DOHH2 (cell line): ENCODE measurements at regions not wholly inside any gene's neighbourhood (a gene's known extent, or its start where the extent isn't known, plus 50 kb on each side); places are given as distances from the start of the nearest gene placed in this dataset.

Source experiments
- H3F3A ChIP-seq: fragments of 200-600 bp; sonication (generic), shearing (Covaris generic); 2 replicates; pipeline ENCODE4 v1.6.0; 2016; ENCODE audit warnings: antibody characterized with exemption, mild to moderate bottlenecking; ENCODE audit not compliant: control insufficient read depth, insufficient read depth
- H3K27ac ChIP-seq: fragments of 200-600 bp; sonication (generic); 2 replicates; pipeline ENCODE4 v1.5.1; 2014; ENCODE audit warnings: low read depth, mild to moderate bottlenecking, low read length, moderate library complexity
- H3K27me3 ChIP-seq: fragments of 200-600 bp; sonication (generic); 2 replicates; pipeline ENCODE4 v1.6.1; 2014; ENCODE audit warnings: mild to moderate bottlenecking, low read length, mixed read lengths; ENCODE audit not compliant: control insufficient read depth
- H3K36me3 ChIP-seq: fragments of 200-600 bp; sonication (generic); 2 replicates; pipeline ENCODE4 v1.6.1; 2014; ENCODE audit warnings: mild to moderate bottlenecking, low read length, moderate library complexity, mixed read lengths; ENCODE audit not compliant: control insufficient read depth
- H3K4me1 ChIP-seq: fragments of 200-600 bp; sonication (generic); 2 replicates; pipeline ENCODE4 v1.6.1; 2014; ENCODE audit warnings: mild to moderate bottlenecking, low read length, mixed read lengths; ENCODE audit not compliant: control insufficient read depth
- H3K4me2 ChIP-seq: fragments of 200-600 bp; sonication (generic); 2 replicates; pipeline ENCODE4 v1.6.0; 2014; ENCODE audit warnings: mild to moderate bottlenecking, low read length, moderate library complexity
- H3K4me3 ChIP-seq: fragments of 200-600 bp; sonication (generic); 2 replicates; pipeline ENCODE4 v1.5.1; 2014; ENCODE audit warnings: mild to moderate bottlenecking, low read length, mixed read lengths
- H3K79me2 ChIP-seq: fragments of 200-600 bp; sonication (generic); 2 replicates; pipeline ENCODE4 v1.6.1; 2014; ENCODE audit warnings: mild to moderate bottlenecking, low read length, mixed read lengths; ENCODE audit not compliant: control insufficient read depth
- H3K9me2 ChIP-seq: fragments of 200-600 bp; sonication (generic); replicated peaks from 2 replicates; pipeline ENCODE4 v1.6.1; 2014; ENCODE audit warnings: mild to moderate bottlenecking, low read length, mixed read lengths; ENCODE audit not compliant: control insufficient read depth
- H3K9me3 ChIP-seq: fragments of 200-600 bp; sonication (generic); 2 replicates; pipeline ENCODE4 v1.6.1; 2014; ENCODE audit warnings: antibody characterized with exemption, low read length, mixed read lengths; ENCODE audit not compliant: control insufficient read depth, insufficient read depth
- H4K20me1 ChIP-seq: fragments of 200-600 bp; sonication (generic); 2 replicates; pipeline ENCODE4 v1.6.0; 2014; ENCODE audit warnings: low read depth, mild to moderate bottlenecking, antibody characterized with exemption, low read length, moderate library complexity; ENCODE audit not compliant: control insufficient read depth, insufficient read depth
- CTCF ChIP-seq: fragments of 200-600 bp; sonication (generic); IDR thresholded peaks from one replicate; pipeline ENCODE4 v1.5.1; 2014; ENCODE audit warnings: antibody characterized with exemption, mild to moderate bottlenecking, low read depth, low read length; ENCODE audit not compliant: poor library complexity, severe bottlenecking
- EZH2phosphoT487 ChIP-seq: fragments of 200-600 bp; sonication (generic); IDR thresholded peaks from 2 replicates; pipeline ENCODE4 v1.6.1; 2017; ENCODE audit warnings: borderline replicate concordance, mild to moderate bottlenecking, antibody characterized with exemption, low read length, moderate library complexity, mixed read lengths

- Histone ChIP-seq H3K27me3 (peaks cover 20% of the 10 kb centered on the region), H3K4me3 (no peak overlapping the region), H3K9me2 (no peaks in the 10 kb centered on the region), H3K9me3 (no peaks in the 10 kb centered on the region), H3K79me2 (no peaks in the 10 kb centered on the region), H3K27ac (no peak overlapping the region), H3K4me2 (no peak overlapping the region), H3K4me1 (no peaks in the 10 kb centered on the region), H3F3A (no peaks in the 10 kb centered on the region), H4K20me1 (no peaks in the 10 kb centered on the region; the same call in 1 of the 2 replicates), H3K36me3 (no peaks in the 10 kb centered on the region)
- no peak for TF ChIP-seq CTCF
- no peak for TF ChIP-seq EZH2phosphoT487
These were observed 88.3 kb downstream of the IRF2BPL start for GRCh38 chr14:76940021-76940760.

GRCh38 chr14:76939015-76939742 lies 89.3 kb downstream of the IRF2BPL start:
- Histone ChIP-seq H3F3A (no peaks in the 10 kb centered on the region), H3K27me3 (peaks cover 20% of the 10 kb centered on the region), H3K9me3 (no peaks in the 10 kb centered on the region), H3K4me2 (no peak overlapping the region), H3K36me3 (no peaks in the 10 kb centered on the region), H4K20me1 (no peaks in the 10 kb centered on the region; the same call in 1 of the 2 replicates), H3K4me1 (no peaks in the 10 kb centered on the region), H3K4me3 (no peak overlapping the region), H3K79me2 (no peaks in the 10 kb centered on the region), H3K9me2 (no peaks in the 10 kb centered on the region), H3K27ac (no peak overlapping the region)
- no peak for TF ChIP-seq EZH2phosphoT487
- TF ChIP-seq CTCF = no peak

GRCh38 chr14:76938092-76938500 lies 90.4 kb downstream of the IRF2BPL start:
- H3K4me1 ChIP-seq = no peaks in the 10 kb centered on the region
- no peak overlapping the region for H3K4me2 ChIP-seq
- TF ChIP-seq EZH2phosphoT487 = no peak
- TF ChIP-seq CTCF = no peak
- H4K20me1 ChIP-seq = no peaks in the 10 kb centered on the region; the same call in 1 of the 2 replicates
- no peaks in the 10 kb centered on the region for H3K9me3 ChIP-seq
- H3K36me3 ChIP-seq = no peaks in the 10 kb centered on the region
- no peaks in the 10 kb centered on the region for H3F3A ChIP-seq
- peaks cover 22% of the 10 kb centered on the region for H3K27me3 ChIP-seq
- no peak overlapping the region for H3K4me3 ChIP-seq
- no peaks in the 10 kb centered on the region for H3K79me2 ChIP-seq
- H3K9me2 ChIP-seq = no peaks in the 10 kb centered on the region
- H3K27ac ChIP-seq = no peak overlapping the region
